ENCODE measurements at regions not wholly inside any gene's neighbourhood (a gene's known extent, or its start where the extent isn't known, plus 50 kb on each side); places are given as distances from the start of the nearest gene placed in this dataset.
"Not testable (repeated sequence)": the region's sequence is repeated elsewhere in the genome, so short reads cannot be mapped to it uniquely, and the experiment has no call there.

GRCh38 chr1:234795711-234796437, 185.9 kb upstream of the IRF2BP2 start:
- not testable (repeated sequence) for TF ChIP-seq RB1 (IDR thresholded peaks at IDR 0.05; ENCODE audit: low read depth)
- TF ChIP-seq, protein P1, sequence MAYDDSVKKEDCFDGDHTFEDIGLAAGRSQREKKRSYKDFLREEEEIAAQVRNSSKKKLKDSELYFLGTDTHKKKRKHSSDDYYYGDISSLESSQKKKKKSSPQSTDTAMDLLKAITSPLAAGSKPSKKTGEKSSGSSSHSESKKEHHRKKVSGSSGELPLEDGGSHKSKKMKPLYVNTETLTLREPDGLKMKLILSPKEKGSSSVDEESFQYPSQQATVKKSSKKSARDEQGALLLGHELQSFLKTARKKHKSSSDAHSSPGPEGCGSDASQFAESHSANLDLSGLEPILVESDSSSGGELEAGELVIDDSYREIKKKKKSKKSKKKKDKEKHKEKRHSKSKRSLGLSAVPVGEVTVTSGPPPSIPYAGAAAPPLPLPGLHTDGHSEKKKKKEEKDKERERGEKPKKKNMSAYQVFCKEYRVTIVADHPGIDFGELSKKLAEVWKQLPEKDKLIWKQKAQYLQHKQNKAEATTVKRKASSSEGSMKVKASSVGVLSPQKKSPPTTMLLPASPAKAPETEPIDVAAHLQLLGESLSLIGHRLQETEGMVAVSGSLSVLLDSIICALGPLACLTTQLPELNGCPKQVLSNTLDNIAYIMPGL (CRISPR knock-in tag; IDR thresholded peaks at IDR 0.05), result not testable (repeated sequence)
- TF ChIP-seq, protein P2, sequence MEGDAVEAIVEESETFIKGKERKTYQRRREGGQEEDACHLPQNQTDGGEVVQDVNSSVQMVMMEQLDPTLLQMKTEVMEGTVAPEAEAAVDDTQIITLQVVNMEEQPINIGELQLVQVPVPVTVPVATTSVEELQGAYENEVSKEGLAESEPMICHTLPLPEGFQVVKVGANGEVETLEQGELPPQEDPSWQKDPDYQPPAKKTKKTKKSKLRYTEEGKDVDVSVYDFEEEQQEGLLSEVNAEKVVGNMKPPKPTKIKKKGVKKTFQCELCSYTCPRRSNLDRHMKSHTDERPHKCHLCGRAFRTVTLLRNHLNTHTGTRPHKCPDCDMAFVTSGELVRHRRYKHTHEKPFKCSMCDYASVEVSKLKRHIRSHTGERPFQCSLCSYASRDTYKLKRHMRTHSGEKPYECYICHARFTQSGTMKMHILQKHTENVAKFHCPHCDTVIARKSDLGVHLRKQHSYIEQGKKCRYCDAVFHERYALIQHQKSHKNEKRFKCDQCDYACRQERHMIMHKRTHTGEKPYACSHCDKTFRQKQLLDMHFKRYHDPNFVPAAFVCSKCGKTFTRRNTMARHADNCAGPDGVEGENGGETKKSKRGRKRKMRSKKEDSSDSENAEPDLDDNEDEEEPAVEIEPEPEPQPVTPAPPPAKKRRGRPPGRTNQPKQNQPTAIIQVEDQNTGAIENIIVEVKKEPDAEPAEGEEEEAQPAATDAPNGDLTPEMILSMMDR (IDR thresholded peaks at IDR 0.05 in 2 of 3, conservative IDR thresholded peaks at IDR 0.05 in 1 of 3; ENCODE audit: insufficient read depth in 2 of 3, low read depth in 1 of 3, low read length in 3 of 3), result not testable (repeated sequence)

Data from K562 (cell line).